Cardiac muscle cell (in vitro differentiated cells and primary cell): ENCODE measurements at regions not wholly inside any gene's neighbourhood (a gene's known extent, or its start where the extent isn't known, plus 50 kb on each side); places are given as distances from the start of the nearest gene placed in this dataset.

Experiments used
- DNase-seq, 2 donors: peaks; one replicate each; pipeline versions ENCODE4 v3.0.0 to v3.0.0-alpha.2; 2010 to 2017; ENCODE audit warnings: low read depth in 1 of 2, low spot score in 1 of 2
- H3K27ac ChIP-seq: fragments of 200-600 bp; sonication (generic); 2 replicates; pipeline ENCODE4 v1.5.1; 2016
- H3K27me3 ChIP-seq: fragments of 200-600 bp; sonication (generic); 2 replicates; pipeline ENCODE4 v1.6.0; 2016; ENCODE audit warnings: control low read depth
- H3K36me3 ChIP-seq: fragments of 200-600 bp; sonication (generic); 2 replicates; pipeline ENCODE4 v1.5.1; 2016; ENCODE audit warnings: control low read depth
- H3K4me1 ChIP-seq: fragments of 200-600 bp; sonication (generic); 2 replicates; pipeline ENCODE4 v1.8.1; 2017; ENCODE audit warnings: low read depth, mild to moderate bottlenecking, mixed run types
- H3K4me3 ChIP-seq: fragments of 200-600 bp; sonication (generic); 2 replicates; pipeline ENCODE4 v1.5.1; 2016; ENCODE audit warnings: mild to moderate bottlenecking
- H3K9me3 ChIP-seq: fragments of 200-600 bp; sonication (generic); 2 replicates; pipeline ENCODE4 v1.5.1; 2017; ENCODE audit warnings: low read depth, mild to moderate bottlenecking, control low read depth
- TF ChIP-seq, protein P1 (sequence below): IDR thresholded peaks from 2 replicates; pipeline ENCODE4 v1.5.1; 2012; ENCODE audit warnings: low read depth, mild to moderate bottlenecking, low read length

DNA sequence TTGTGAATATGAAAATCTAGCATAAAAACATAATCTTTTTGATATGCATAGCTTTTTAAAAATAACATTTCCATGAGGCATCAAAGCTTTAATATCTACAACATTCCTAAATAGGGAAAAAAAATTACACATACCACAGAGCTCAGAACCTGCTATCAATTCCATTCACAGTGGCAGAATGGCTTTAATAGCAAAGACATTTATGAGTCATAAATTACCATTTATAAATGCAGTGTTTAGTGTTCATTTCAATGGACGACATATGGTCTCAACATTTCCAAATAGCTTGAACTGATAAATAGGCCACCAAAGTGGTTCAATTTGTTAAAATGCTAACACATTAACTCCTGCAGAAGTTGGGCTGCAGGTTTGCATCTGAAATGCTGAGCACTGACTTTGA lies 600.6 kb upstream of the SETBP1 start:
- Histone ChIP-seq H3K36me3 (no peaks in the 10 kb centered on the region), H3K4me3 (no peak overlapping the region), H3K4me1 (no peaks in the 10 kb centered on the region), H3K9me3 (no peaks in the 10 kb centered on the region), H3K27me3 (no peaks in the 10 kb centered on the region), H3K27ac (no peak overlapping the region)
- peak in 1 of 2 donors; percentile 21 for DNase-seq
- TF ChIP-seq, protein P1, sequence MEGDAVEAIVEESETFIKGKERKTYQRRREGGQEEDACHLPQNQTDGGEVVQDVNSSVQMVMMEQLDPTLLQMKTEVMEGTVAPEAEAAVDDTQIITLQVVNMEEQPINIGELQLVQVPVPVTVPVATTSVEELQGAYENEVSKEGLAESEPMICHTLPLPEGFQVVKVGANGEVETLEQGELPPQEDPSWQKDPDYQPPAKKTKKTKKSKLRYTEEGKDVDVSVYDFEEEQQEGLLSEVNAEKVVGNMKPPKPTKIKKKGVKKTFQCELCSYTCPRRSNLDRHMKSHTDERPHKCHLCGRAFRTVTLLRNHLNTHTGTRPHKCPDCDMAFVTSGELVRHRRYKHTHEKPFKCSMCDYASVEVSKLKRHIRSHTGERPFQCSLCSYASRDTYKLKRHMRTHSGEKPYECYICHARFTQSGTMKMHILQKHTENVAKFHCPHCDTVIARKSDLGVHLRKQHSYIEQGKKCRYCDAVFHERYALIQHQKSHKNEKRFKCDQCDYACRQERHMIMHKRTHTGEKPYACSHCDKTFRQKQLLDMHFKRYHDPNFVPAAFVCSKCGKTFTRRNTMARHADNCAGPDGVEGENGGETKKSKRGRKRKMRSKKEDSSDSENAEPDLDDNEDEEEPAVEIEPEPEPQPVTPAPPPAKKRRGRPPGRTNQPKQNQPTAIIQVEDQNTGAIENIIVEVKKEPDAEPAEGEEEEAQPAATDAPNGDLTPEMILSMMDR = no peak

GRCh38 chr18:44089732-44090131 lies 591.0 kb upstream of the SETBP1 start:
- DNase-seq = no peak
- Histone ChIP-seq H3K36me3 (no peaks in the 10 kb centered on the region), H3K4me3 (no peak overlapping the region)

DNA sequence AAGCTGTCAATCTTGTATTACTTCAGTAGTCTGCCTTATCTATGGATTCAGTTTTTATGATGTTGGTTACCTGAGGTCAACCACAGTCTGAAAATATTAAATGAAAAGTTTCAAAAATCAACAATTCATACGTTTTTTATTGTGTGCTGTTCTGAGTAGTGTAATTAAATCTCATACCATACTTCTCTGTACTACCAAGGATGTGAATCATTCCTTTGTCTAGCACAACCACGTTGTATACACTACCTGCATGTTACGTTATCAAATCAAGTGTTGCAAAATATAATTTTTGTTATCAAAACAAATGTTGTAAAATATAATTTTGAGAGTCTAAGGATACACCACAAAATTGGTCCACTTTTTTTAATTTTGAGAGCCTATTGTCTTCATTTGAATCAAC lies 590.2 kb upstream of the SETBP1 start:
- Histone ChIP-seq H3K9me3 (no peaks in the 10 kb centered on the region), H3K27me3 (no peaks in the 10 kb centered on the region), H3K36me3 (no peaks in the 10 kb centered on the region), H3K4me1 (no peaks in the 10 kb centered on the region), H3K4me3 (no peak overlapping the region), H3K27ac (no peak overlapping the region)
- TF ChIP-seq, protein P1 = no peak
- no peak for DNase-seq

More at GRCh38 chr18:44089732-44090131, 591.0 kb upstream of the SETBP1 start:
- no peak overlapping the region for H3K27ac ChIP-seq
- H3K9me3 ChIP-seq = no peaks in the 10 kb centered on the region
- H3K4me1 ChIP-seq = no peaks in the 10 kb centered on the region
- TF ChIP-seq, protein P1 = no peak
- H3K27me3 ChIP-seq = no peaks in the 10 kb centered on the region

GRCh38 chr18:44093253-44093652 lies 587.4 kb upstream of the SETBP1 start:
- DNase-seq = peak in 1 of 2 donors; percentile 30
- Histone ChIP-seq H3K4me1 (no peaks in the 10 kb centered on the region), H3K27ac (no peak overlapping the region), H3K27me3 (no peaks in the 10 kb centered on the region), H3K9me3 (no peaks in the 10 kb centered on the region), H3K36me3 (no peaks in the 10 kb centered on the region), H3K4me3 (no peak overlapping the region)
- TF ChIP-seq, protein P1 = no peak

DNA sequence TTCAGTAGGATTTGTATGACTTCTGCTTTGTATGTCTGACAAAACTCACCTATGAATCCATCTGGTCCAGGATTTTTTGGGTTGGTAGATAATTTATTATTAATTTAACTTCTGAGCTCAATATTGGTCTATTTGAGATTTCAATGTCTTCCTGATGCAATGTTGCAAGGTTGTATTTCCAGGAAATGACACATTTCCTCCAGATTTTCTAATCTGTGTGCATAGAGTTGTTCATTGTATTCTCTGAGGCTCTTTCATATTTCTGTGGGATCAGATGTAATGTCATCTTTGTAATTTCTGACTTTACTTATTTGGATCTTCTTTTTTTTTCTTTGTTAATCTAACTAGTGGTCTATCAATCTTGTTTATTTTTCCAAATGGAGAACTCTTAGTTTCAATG lies 584.7 kb upstream of the SETBP1 start:
- peak in 1 of 2 donors; percentile 52 for DNase-seq
- no peak overlapping the region for H3K4me3 ChIP-seq
- no peaks in the 10 kb centered on the region for H3K9me3 ChIP-seq
- H3K27ac ChIP-seq = no peak overlapping the region
- TF ChIP-seq, protein P1 = no peak
- no peaks in the 10 kb centered on the region for H3K27me3 ChIP-seq
- no peaks in the 10 kb centered on the region for H3K36me3 ChIP-seq
- H3K4me1 ChIP-seq = no peaks in the 10 kb centered on the region
